H1 (cell line): ENCODE measurements at regions not wholly inside any gene's neighbourhood (a gene's known extent, or its start where the extent isn't known, plus 50 kb on each side); places are given as distances from the start of the nearest gene placed in this dataset.

Source experiments
- CTCF ChIA-PET: fragments of 300-600 bp; sonication (Branson Sonifier 250); formaldehyde crosslinking; loops from one replicate; lab custom pipeline; 2021; ENCODE audit not compliant: partially characterized antibody; lab: Charles Lee
- POLR2A ChIA-PET: fragments of 300-600 bp; sonication (Branson Sonifier 250); formaldehyde crosslinking; loops from one replicate; lab custom pipeline; 2021; ENCODE audit warnings: inconsistent platforms; ENCODE audit not compliant: partially characterized antibody; lab: Charles Lee
- DNase-seq, 2 experiments: peaks; one replicate each; pipeline versions ENCODE4 v3.0.0 to v3.0.0-alpha.2; 2010 to 2022; ENCODE audit warnings: low spot score in 2 of 2, low read depth in 1 of 2, mixed read lengths in 1 of 2
- FAIRE-seq: peaks from 2 replicates; lab custom pipeline; 2011; peaks lifted over from hg19 to GRCh38; lab: Jason Lieb, UNC
- H2AFZ ChIP-seq: 2 replicates; pipeline ENCODE4 v1.8.1; 2012; ENCODE audit warnings: low read length, inconsistent platforms
- H2AK5ac ChIP-seq: 2 replicates; pipeline ENCODE4 v1.6.1; 2013; ENCODE audit warnings: low read depth, low read length
- H2BK120ac ChIP-seq: replicated peaks from 2 replicates; pipeline ENCODE3; 2013; ENCODE audit warnings: low read depth, low read length, inconsistent platforms
- H2BK12ac ChIP-seq: 2 replicates; pipeline ENCODE4 v1.6.1; 2013; ENCODE audit warnings: low read depth, low read length
- H2BK15ac ChIP-seq: 2 replicates; pipeline ENCODE4 v1.6.1; 2013; ENCODE audit warnings: low read length
- H2BK20ac ChIP-seq: 2 replicates; pipeline ENCODE4 v1.6.1; 2013; ENCODE audit warnings: low read length
- H2BK5ac ChIP-seq: 2 replicates; pipeline ENCODE4 v1.6.1; 2013; ENCODE audit warnings: low read depth, low read length
- H3K14ac ChIP-seq: 2 replicates; pipeline ENCODE4 v1.6.1; 2013; ENCODE audit warnings: inconsistent platforms; ENCODE audit not compliant: insufficient read length
- H3K18ac ChIP-seq: 2 replicates; pipeline ENCODE4 v1.6.1; 2013; ENCODE audit warnings: low read length; ENCODE audit errors: extremely low read depth
- H3K23ac ChIP-seq: 2 replicates; pipeline ENCODE4 v1.6.1; 2013; ENCODE audit warnings: inconsistent platforms; ENCODE audit not compliant: insufficient read length
- H3K23me2 ChIP-seq: 2 replicates; pipeline ENCODE4 v1.6.1; 2013; ENCODE audit warnings: low read depth, low read length
- H3K27ac ChIP-seq: 2 replicates; pipeline ENCODE4 v1.6.1; 2011; ENCODE audit warnings: low read depth, low read length, inconsistent platforms
- H3K27me3 ChIP-seq, 4 experiments: replicated peaks in 1 of 4; 1 replicate in 1 of 4; 2 replicates in 3 of 4; pipeline versions ENCODE4 v1.6.1 to v1.8.1; 2011 to 2013; ENCODE audit warnings: low read length in 3 of 4, mild to moderate bottlenecking in 3 of 4, inconsistent platforms in 2 of 4, mixed read lengths in 2 of 4, moderate library complexity in 1 of 4; ENCODE audit not compliant: control insufficient read depth in 3 of 4, insufficient read depth in 3 of 4; ENCODE audit errors: extremely low read depth in 1 of 4
- H3K36me3 ChIP-seq, 4 experiments: 2 replicates each; pipeline versions ENCODE4 v1.6.1 to v1.8.1; 2011 to 2013; ENCODE audit warnings: mild to moderate bottlenecking in 4 of 4, low read length in 3 of 4, moderate library complexity in 2 of 4, control low read depth in 1 of 4, inconsistent platforms in 1 of 4; ENCODE audit not compliant: insufficient read depth in 4 of 4, control insufficient read depth in 2 of 4
- H3K4ac ChIP-seq: replicated peaks from 2 replicates; pipeline ENCODE3; 2013; ENCODE audit warnings: low read length, low read depth, mixed read lengths, inconsistent platforms; ENCODE audit not compliant: insufficient read length
- H3K4me1 ChIP-seq, 4 experiments: replicated peaks in 1 of 4; 1 replicate in 1 of 4; 2 replicates in 3 of 4; pipeline versions ENCODE4 v1.6.1 to v1.8.1; 2011 to 2013; ENCODE audit warnings: low read length in 3 of 4, inconsistent platforms in 2 of 4, mixed read lengths in 1 of 4; ENCODE audit not compliant: insufficient read depth in 4 of 4, control insufficient read depth in 3 of 4
- H3K4me2 ChIP-seq, 2 experiments: 2 replicates each; pipeline versions ENCODE4 v1.6.1 to v1.8.1; 2011 to 2013; ENCODE audit warnings: low read depth in 2 of 2, low read length in 2 of 2, control low read depth in 1 of 2, inconsistent platforms in 1 of 2, mild to moderate bottlenecking in 1 of 2; ENCODE audit not compliant: insufficient read depth in 1 of 2
- H3K4me3 ChIP-seq, 4 experiments: fragments of 200-600, 300-600 bp in 1 of 4; sonication (generic), shearing (Covaris generic), sonication (Bioruptor Twin) in 1 of 4; 2 replicates each; pipeline versions ENCODE4 v1.5.1 to v1.8.1; 2011 to 2016; ENCODE audit warnings: low read length in 4 of 4, low read depth in 3 of 4, control low read depth in 2 of 4, inconsistent platforms in 2 of 4, mild to moderate bottlenecking in 2 of 4, mixed read lengths in 1 of 4, moderate library complexity in 1 of 4; ENCODE audit not compliant: insufficient read depth in 2 of 4; ENCODE audit errors: extremely low read depth in 1 of 4
- H3K56ac ChIP-seq: replicated peaks from 2 replicates; pipeline ENCODE3; 2013; ENCODE audit warnings: low read depth, mild to moderate bottlenecking, mixed read lengths, low read length, inconsistent platforms; ENCODE audit not compliant: insufficient read length
- H3K79me1 ChIP-seq: 2 replicates; pipeline ENCODE4 v1.6.1; 2013; ENCODE audit warnings: low read depth, low read length, control low read depth
- H3K79me2 ChIP-seq, 2 experiments: 2 replicates each; pipeline versions ENCODE4 v1.6.1 to v1.8.1; 2012 to 2013; ENCODE audit warnings: low read length in 2 of 2, mild to moderate bottlenecking in 2 of 2, inconsistent platforms in 1 of 2; ENCODE audit not compliant: insufficient read depth in 2 of 2, control insufficient read depth in 1 of 2
- H3K9ac ChIP-seq, 4 experiments: replicated peaks in 1 of 4; 1 replicate in 1 of 4; 2 replicates in 3 of 4; pipeline versions ENCODE4 v1.6.1 to v1.8.1; 2011 to 2013; ENCODE audit warnings: low read depth in 3 of 4, low read length in 3 of 4, control low read depth in 2 of 4, mild to moderate bottlenecking in 2 of 4, moderate library complexity in 2 of 4, inconsistent platforms in 1 of 4; ENCODE audit errors: extremely low read depth in 1 of 4
- H3K9me3 ChIP-seq, 2 experiments: 2 replicates each; pipeline versions ENCODE4 v1.6.1 to v1.8.1; 2012 to 2013; ENCODE audit warnings: mild to moderate bottlenecking in 2 of 2, moderate library complexity in 2 of 2, control low read depth in 1 of 2, inconsistent platforms in 1 of 2, low read depth in 1 of 2, low read length in 1 of 2, mixed read lengths in 1 of 2; ENCODE audit not compliant: insufficient read depth in 2 of 2
- H4K20me1 ChIP-seq, 2 experiments: replicated peaks in 1 of 2; 2 replicates each; pipeline versions ENCODE3 to v1.8.1; 2011 to 2013; ENCODE audit warnings: inconsistent platforms in 2 of 2, low read length in 2 of 2, mild to moderate bottlenecking in 1 of 2; ENCODE audit not compliant: insufficient read depth in 2 of 2, control insufficient read depth in 1 of 2
- H4K5ac ChIP-seq: 2 replicates; pipeline ENCODE4 v1.6.1; 2013; ENCODE audit warnings: low read length, low read depth, mixed read lengths, inconsistent platforms; ENCODE audit not compliant: insufficient read length
- H4K8ac ChIP-seq: 2 replicates; pipeline ENCODE4 v1.8.0; 2013; ENCODE audit warnings: mild to moderate bottlenecking, moderate library complexity, low read length, inconsistent platforms; ENCODE audit not compliant: insufficient read depth; ENCODE audit errors: extremely low read depth
- H4K91ac ChIP-seq: replicated peaks from 2 replicates; pipeline ENCODE3; 2013; ENCODE audit warnings: low read length, mixed read lengths, inconsistent platforms; ENCODE audit not compliant: insufficient read length
- BACH1 ChIP-seq: IDR thresholded peaks from 2 replicates; pipeline ENCODE4 v1.6.1; 2012; ENCODE audit warnings: low read length, improper control_type of control experiment
- CBX5 ChIP-seq: fragments of 300-800, 300-1000 bp; sonication (generic); IDR thresholded peaks from 2 replicates; pipeline ENCODE4 v1.7.1; 2016; ENCODE audit warnings: antibody characterized with exemption, low read length, low read depth
- HDAC2 ChIP-seq, 2 experiments: fragments of 300-600 bp in 1 of 2; sonication (generic) in 1 of 2; IDR thresholded peaks; 2 replicates each; pipeline ENCODE4 v1.6.1; 2011 to 2012; ENCODE audit warnings: low read depth in 2 of 2, low read length in 2 of 2, mild to moderate bottlenecking in 2 of 2, moderate library complexity in 2 of 2, borderline replicate concordance in 1 of 2, inconsistent platforms in 1 of 2
- KDM1A ChIP-seq: fragments of 200-600, 300-600 bp; sonication (generic); IDR thresholded peaks from 2 replicates; pipeline ENCODE4 v1.7.1; 2016; ENCODE audit warnings: mild to moderate bottlenecking, low read length, borderline replicate concordance
- RNF2 ChIP-seq: fragments of 200-900, 300-1000 bp; sonication (generic); IDR thresholded peaks from 2 replicates; pipeline ENCODE4 v1.7.1; 2016; ENCODE audit warnings: borderline replicate concordance, low read depth, mild to moderate bottlenecking, antibody characterized with exemption, low read length; ENCODE audit not compliant: poor library complexity, severe bottlenecking; ENCODE audit errors: missing control alignments
- SIN3A ChIP-seq, 2 experiments: IDR thresholded peaks in 1 of 2; conservative IDR thresholded peaks in 1 of 2; 2 replicates each; pipeline ENCODE4 v1.6.1; 2011 to 2012; ENCODE audit warnings: low read length in 2 of 2, improper control_type of control experiment in 1 of 2, low read depth in 1 of 2, mild to moderate bottlenecking in 1 of 2
- SIX5 ChIP-seq: IDR thresholded peaks from 2 replicates; pipeline ENCODE4 v1.6.1; 2011; ENCODE audit warnings: mild to moderate bottlenecking, low read depth, low read length
- TAF1 ChIP-seq: IDR thresholded peaks from 2 replicates; pipeline ENCODE4 v1.6.1; 2011; ENCODE audit warnings: mild to moderate bottlenecking, low read depth, low read length
- USF2 ChIP-seq: IDR thresholded peaks from 2 replicates; pipeline ENCODE4 v1.6.1; 2011; ENCODE audit warnings: low read length, improper control_type of control experiment
- WGBS, 2 experiments: shearing (Covaris generic) in 1 of 2; methylation state at CpG; one replicate each; pipeline versions ENCODE4 v1.1.6 to v1.1.7; 2013 to 2015; ENCODE audit warnings: low lambda C conversion rate in 2 of 2, mixed read lengths in 2 of 2, inconsistent platforms in 1 of 2, low coverage in 1 of 2, missing lambda C conversion rate in 1 of 2; ENCODE audit not compliant: insufficient replicate concordance in 2 of 2, insufficient coverage in 1 of 2, insufficient read length in 1 of 2; ENCODE audit errors: extremely low coverage in 1 of 2, missing lambda C conversion rate in 1 of 2; 5-methylcytosine and 5-hydroxymethylcytosine counted together

GRCh38 chr1:199784138-199784895 lies 243.2 kb upstream of the NR5A2 start:
- CTCF ChIA-PET: no interaction called here

More at GRCh38 chr1:199784138-199784895, 243.2 kb upstream of the NR5A2 start:
- H3K79me2 ChIP-seq: no peaks in the 10 kb centered on the region
- H2BK120ac ChIP-seq: no peak overlapping the region
- 82% methylated on average over 2 of the region's 2 CpGs; no CpG with 5 or more reads in 1 of the 2 experiments for WGBS, 2 experiments
- H2AK5ac ChIP-seq: no peak overlapping the region
- H3K4me3 ChIP-seq: no peak overlapping the region
- no peak overlapping the region for H4K5ac ChIP-seq
- POLR2A ChIA-PET: no interaction called here
- H3K23ac ChIP-seq: no peak overlapping the region
- H4K91ac ChIP-seq: no peak overlapping the region
- H3K14ac ChIP-seq: no peak overlapping the region
- no peak overlapping the region for H3K56ac ChIP-seq
- no peaks in the 10 kb centered on the region for H3K79me1 ChIP-seq
- H3K23me2 ChIP-seq: no peaks in the 10 kb centered on the region
- no peaks in the 10 kb centered on the region for H3K9me3 ChIP-seq
- H2AFZ ChIP-seq: no peak overlapping the region
- no peak overlapping the region for H2BK20ac ChIP-seq
- no peaks in the 10 kb centered on the region for H3K27me3 ChIP-seq
- H3K4ac ChIP-seq: no peak overlapping the region
- no peak overlapping the region for H3K9ac ChIP-seq
- FAIRE-seq (no peak), DNase-seq (no peak)
- H3K4me2 ChIP-seq: no peak overlapping the region
- no peaks in the 10 kb centered on the region for H4K20me1 ChIP-seq
- no peak overlapping the region for H2BK15ac ChIP-seq
- H4K8ac ChIP-seq: no peak overlapping the region
- H2BK12ac ChIP-seq: no peak overlapping the region
- H2BK5ac ChIP-seq: no peak overlapping the region
- no peak overlapping the region for H3K18ac ChIP-seq
- H3K36me3 ChIP-seq: no peaks in the 10 kb centered on the region
- peaks cover 0 to 5% (median 3%) of the 10 kb centered on the region in 4 experiments; a peak in 3 of 7 replicates for H3K4me1 ChIP-seq
- no peak overlapping the region for H3K27ac ChIP-seq
- TF ChIP-seq CBX5 (no peak), RNF2 (no peak), BACH1 (no peak), KDM1A (no peak), SIX5 (no peak), USF2 (no peak), HDAC2 (IDR thresholded peaks at IDR 0.05; ENCODE audit: borderline replicate concordance in 1 of 2, low read depth in 2 of 2, low read length in 2 of 2) (no peak), SIN3A (conservative IDR thresholded peaks at IDR 0.05 in 1 of 2, IDR thresholded peaks at IDR 0.05 in 1 of 2; ENCODE audit: low read depth in 1 of 2, low read length in 2 of 2) (no peak), TAF1 (no peak)
